H1 (cell line): ENCODE measurements at regions not wholly inside any gene's neighbourhood (a gene's known extent, or its start where the extent isn't known, plus 50 kb on each side); places are given as distances from the start of the nearest gene placed in this dataset.

Experiments
- CTCF ChIA-PET: fragments of 300-600 bp; sonication (Branson Sonifier 250); formaldehyde crosslinking; loops from one replicate; lab custom pipeline; 2021; ENCODE audit not compliant: partially characterized antibody; lab: Charles Lee
- POLR2A ChIA-PET: fragments of 300-600 bp; sonication (Branson Sonifier 250); formaldehyde crosslinking; loops from one replicate; lab custom pipeline; 2021; ENCODE audit warnings: inconsistent platforms; ENCODE audit not compliant: partially characterized antibody; lab: Charles Lee
- DNase-seq, 2 experiments: peaks; one replicate each; pipeline versions ENCODE4 v3.0.0 to v3.0.0-alpha.2; 2010 to 2022; ENCODE audit warnings: low spot score in 2 of 2, low read depth in 1 of 2, mixed read lengths in 1 of 2
- FAIRE-seq: peaks from 2 replicates; lab custom pipeline; 2011; peaks lifted over from hg19 to GRCh38; lab: Jason Lieb, UNC
- H2AFZ ChIP-seq: 2 replicates; pipeline ENCODE4 v1.8.1; 2012; ENCODE audit warnings: low read length, inconsistent platforms
- H2AK5ac ChIP-seq: 2 replicates; pipeline ENCODE4 v1.6.1; 2013; ENCODE audit warnings: low read depth, low read length
- H2BK120ac ChIP-seq: replicated peaks from 2 replicates; pipeline ENCODE3; 2013; ENCODE audit warnings: low read depth, low read length, inconsistent platforms
- H2BK12ac ChIP-seq: 2 replicates; pipeline ENCODE4 v1.6.1; 2013; ENCODE audit warnings: low read depth, low read length
- H2BK15ac ChIP-seq: 2 replicates; pipeline ENCODE4 v1.6.1; 2013; ENCODE audit warnings: low read length
- H2BK20ac ChIP-seq: 2 replicates; pipeline ENCODE4 v1.6.1; 2013; ENCODE audit warnings: low read length
- H2BK5ac ChIP-seq: 2 replicates; pipeline ENCODE4 v1.6.1; 2013; ENCODE audit warnings: low read depth, low read length
- H3K14ac ChIP-seq: 2 replicates; pipeline ENCODE4 v1.6.1; 2013; ENCODE audit warnings: inconsistent platforms; ENCODE audit not compliant: insufficient read length
- H3K18ac ChIP-seq: 2 replicates; pipeline ENCODE4 v1.6.1; 2013; ENCODE audit warnings: low read length; ENCODE audit errors: extremely low read depth
- H3K23ac ChIP-seq: 2 replicates; pipeline ENCODE4 v1.6.1; 2013; ENCODE audit warnings: inconsistent platforms; ENCODE audit not compliant: insufficient read length
- H3K23me2 ChIP-seq: 2 replicates; pipeline ENCODE4 v1.6.1; 2013; ENCODE audit warnings: low read depth, low read length
- H3K27ac ChIP-seq: 2 replicates; pipeline ENCODE4 v1.6.1; 2011; ENCODE audit warnings: low read depth, low read length, inconsistent platforms
- H3K27me3 ChIP-seq, 4 experiments: replicated peaks in 1 of 4; 1 replicate in 1 of 4; 2 replicates in 3 of 4; pipeline versions ENCODE4 v1.6.1 to v1.8.1; 2011 to 2013; ENCODE audit warnings: low read length in 3 of 4, mild to moderate bottlenecking in 3 of 4, inconsistent platforms in 2 of 4, mixed read lengths in 2 of 4, moderate library complexity in 1 of 4; ENCODE audit not compliant: control insufficient read depth in 3 of 4, insufficient read depth in 3 of 4; ENCODE audit errors: extremely low read depth in 1 of 4
- H3K36me3 ChIP-seq, 4 experiments: 2 replicates each; pipeline versions ENCODE4 v1.6.1 to v1.8.1; 2011 to 2013; ENCODE audit warnings: mild to moderate bottlenecking in 4 of 4, low read length in 3 of 4, moderate library complexity in 2 of 4, control low read depth in 1 of 4, inconsistent platforms in 1 of 4; ENCODE audit not compliant: insufficient read depth in 4 of 4, control insufficient read depth in 2 of 4
- H3K4ac ChIP-seq: replicated peaks from 2 replicates; pipeline ENCODE3; 2013; ENCODE audit warnings: low read length, low read depth, mixed read lengths, inconsistent platforms; ENCODE audit not compliant: insufficient read length
- H3K4me1 ChIP-seq, 4 experiments: replicated peaks in 1 of 4; 1 replicate in 1 of 4; 2 replicates in 3 of 4; pipeline versions ENCODE4 v1.6.1 to v1.8.1; 2011 to 2013; ENCODE audit warnings: low read length in 3 of 4, inconsistent platforms in 2 of 4, mixed read lengths in 1 of 4; ENCODE audit not compliant: insufficient read depth in 4 of 4, control insufficient read depth in 3 of 4
- H3K4me2 ChIP-seq, 2 experiments: 2 replicates each; pipeline versions ENCODE4 v1.6.1 to v1.8.1; 2011 to 2013; ENCODE audit warnings: low read depth in 2 of 2, low read length in 2 of 2, control low read depth in 1 of 2, inconsistent platforms in 1 of 2, mild to moderate bottlenecking in 1 of 2; ENCODE audit not compliant: insufficient read depth in 1 of 2
- H3K4me3 ChIP-seq, 4 experiments: fragments of 200-600, 300-600 bp in 1 of 4; sonication (generic), shearing (Covaris generic), sonication (Bioruptor Twin) in 1 of 4; 2 replicates each; pipeline versions ENCODE4 v1.5.1 to v1.8.1; 2011 to 2016; ENCODE audit warnings: low read length in 4 of 4, low read depth in 3 of 4, control low read depth in 2 of 4, inconsistent platforms in 2 of 4, mild to moderate bottlenecking in 2 of 4, mixed read lengths in 1 of 4, moderate library complexity in 1 of 4; ENCODE audit not compliant: insufficient read depth in 2 of 4; ENCODE audit errors: extremely low read depth in 1 of 4
- H3K56ac ChIP-seq: replicated peaks from 2 replicates; pipeline ENCODE3; 2013; ENCODE audit warnings: low read depth, mild to moderate bottlenecking, mixed read lengths, low read length, inconsistent platforms; ENCODE audit not compliant: insufficient read length
- H3K79me1 ChIP-seq: 2 replicates; pipeline ENCODE4 v1.6.1; 2013; ENCODE audit warnings: low read depth, low read length, control low read depth
- H3K79me2 ChIP-seq, 2 experiments: 2 replicates each; pipeline versions ENCODE4 v1.6.1 to v1.8.1; 2012 to 2013; ENCODE audit warnings: low read length in 2 of 2, mild to moderate bottlenecking in 2 of 2, inconsistent platforms in 1 of 2; ENCODE audit not compliant: insufficient read depth in 2 of 2, control insufficient read depth in 1 of 2
- H3K9ac ChIP-seq, 4 experiments: replicated peaks in 1 of 4; 1 replicate in 1 of 4; 2 replicates in 3 of 4; pipeline versions ENCODE4 v1.6.1 to v1.8.1; 2011 to 2013; ENCODE audit warnings: low read depth in 3 of 4, low read length in 3 of 4, control low read depth in 2 of 4, mild to moderate bottlenecking in 2 of 4, moderate library complexity in 2 of 4, inconsistent platforms in 1 of 4; ENCODE audit errors: extremely low read depth in 1 of 4
- H3K9me3 ChIP-seq, 2 experiments: 2 replicates each; pipeline versions ENCODE4 v1.6.1 to v1.8.1; 2012 to 2013; ENCODE audit warnings: mild to moderate bottlenecking in 2 of 2, moderate library complexity in 2 of 2, control low read depth in 1 of 2, inconsistent platforms in 1 of 2, low read depth in 1 of 2, low read length in 1 of 2, mixed read lengths in 1 of 2; ENCODE audit not compliant: insufficient read depth in 2 of 2
- H4K20me1 ChIP-seq, 2 experiments: replicated peaks in 1 of 2; 2 replicates each; pipeline versions ENCODE3 to v1.8.1; 2011 to 2013; ENCODE audit warnings: inconsistent platforms in 2 of 2, low read length in 2 of 2, mild to moderate bottlenecking in 1 of 2; ENCODE audit not compliant: insufficient read depth in 2 of 2, control insufficient read depth in 1 of 2
- H4K5ac ChIP-seq: 2 replicates; pipeline ENCODE4 v1.6.1; 2013; ENCODE audit warnings: low read length, low read depth, mixed read lengths, inconsistent platforms; ENCODE audit not compliant: insufficient read length
- H4K8ac ChIP-seq: 2 replicates; pipeline ENCODE4 v1.8.0; 2013; ENCODE audit warnings: mild to moderate bottlenecking, moderate library complexity, low read length, inconsistent platforms; ENCODE audit not compliant: insufficient read depth; ENCODE audit errors: extremely low read depth
- H4K91ac ChIP-seq: replicated peaks from 2 replicates; pipeline ENCODE3; 2013; ENCODE audit warnings: low read length, mixed read lengths, inconsistent platforms; ENCODE audit not compliant: insufficient read length
- BRCA1 ChIP-seq: IDR thresholded peaks from 2 replicates; pipeline ENCODE4 v1.6.1; 2012; ENCODE audit warnings: low read depth, low read length, improper control_type of control experiment
- EP300 ChIP-seq, 2 experiments: IDR thresholded peaks; 1 replicate in 1 of 2; 2 replicates in 1 of 2; pipeline ENCODE4 v1.6.1; 2011 to 2012; ENCODE audit warnings: low read depth in 2 of 2, low read length in 2 of 2, mild to moderate bottlenecking in 2 of 2, borderline replicate concordance in 1 of 2, inconsistent platforms in 1 of 2, moderate library complexity in 1 of 2
- KDM1A ChIP-seq: fragments of 200-600, 300-600 bp; sonication (generic); IDR thresholded peaks from 2 replicates; pipeline ENCODE4 v1.7.1; 2016; ENCODE audit warnings: mild to moderate bottlenecking, low read length, borderline replicate concordance
- MAFK ChIP-seq: IDR thresholded peaks from 2 replicates; pipeline ENCODE4 v1.6.1; 2012; ENCODE audit warnings: low read depth, mild to moderate bottlenecking, improper control_type of control experiment, low read length
- POU5F1 ChIP-seq: IDR thresholded peaks from 2 replicates; pipeline ENCODE4 v1.6.1; 2011; ENCODE audit warnings: low read depth, mild to moderate bottlenecking, low read length, moderate library complexity
- RNF2 ChIP-seq: fragments of 200-900, 300-1000 bp; sonication (generic); IDR thresholded peaks from 2 replicates; pipeline ENCODE4 v1.7.1; 2016; ENCODE audit warnings: borderline replicate concordance, low read depth, mild to moderate bottlenecking, antibody characterized with exemption, low read length; ENCODE audit not compliant: poor library complexity, severe bottlenecking; ENCODE audit errors: missing control alignments
- SP1 ChIP-seq: IDR thresholded peaks from 2 replicates; pipeline ENCODE4 v1.6.1; 2011; ENCODE audit warnings: low read depth, low read length
- WGBS, 2 experiments: shearing (Covaris generic) in 1 of 2; methylation state at CpG; one replicate each; pipeline versions ENCODE4 v1.1.6 to v1.1.7; 2013 to 2015; ENCODE audit warnings: low lambda C conversion rate in 2 of 2, mixed read lengths in 2 of 2, inconsistent platforms in 1 of 2, low coverage in 1 of 2, missing lambda C conversion rate in 1 of 2; ENCODE audit not compliant: insufficient replicate concordance in 2 of 2, insufficient coverage in 1 of 2, insufficient read length in 1 of 2; ENCODE audit errors: extremely low coverage in 1 of 2, missing lambda C conversion rate in 1 of 2; 5-methylcytosine and 5-hydroxymethylcytosine counted together

- H4K20me1 ChIP-seq = no peaks in the 10 kb centered on the region
- TF ChIP-seq RNF2 (no peak), POU5F1 (no peak), SP1 (no peak), MAFK (no peak), KDM1A (no peak), BRCA1 (no peak), EP300 (IDR thresholded peaks at IDR 0.05; ENCODE audit: borderline replicate concordance in 1 of 2, low read depth in 2 of 2, low read length in 2 of 2) (no peak)
- peaks cover 0 to 2% (median 0%) of the 10 kb centered on the region in 4 experiments; a peak in 1 of 7 replicates for H3K4me1 ChIP-seq
- no peak overlapping the region for H3K14ac ChIP-seq
- no peak for DNase-seq
- H2BK15ac ChIP-seq = no peak overlapping the region
- no peaks in the 10 kb centered on the region for H3K79me1 ChIP-seq
- no peaks in the 10 kb centered on the region for H3K79me2 ChIP-seq
- H3K18ac ChIP-seq = no peak overlapping the region
- H3K27ac ChIP-seq = no peak overlapping the region
- no peak overlapping the region for H3K4ac ChIP-seq
- no peak overlapping the region for H4K91ac ChIP-seq
- no peak overlapping the region for H2BK12ac ChIP-seq
- no peaks in the 10 kb centered on the region for H3K36me3 ChIP-seq
- H2BK20ac ChIP-seq = no peak overlapping the region
- H3K4me3 ChIP-seq = no peak overlapping the region
- POLR2A ChIA-PET = no interaction called here
- H4K5ac ChIP-seq = no peak overlapping the region
- WGBS, 2 experiments = 97% methylated on average over 3 of the region's 3 CpGs; no CpG with 5 or more reads in 1 of the 2 experiments
- no peak overlapping the region for H3K4me2 ChIP-seq
- no peak overlapping the region for H2AFZ ChIP-seq
- FAIRE-seq = no peak
- H3K23me2 ChIP-seq = no peaks in the 10 kb centered on the region
- no peak overlapping the region for H2AK5ac ChIP-seq
- CTCF ChIA-PET = interaction anchor here (0.9 to 2.8 kb wide), 3 partner anchors 10 to 17 kb away, joined by 3 to 10 read pairs (median 6); no protein-coding TSS in a partner anchor
- no peak overlapping the region for H3K23ac ChIP-seq
- no peaks in the 10 kb centered on the region for H3K9me3 ChIP-seq
- H2BK120ac ChIP-seq = no peak overlapping the region
- no peak overlapping the region for H2BK5ac ChIP-seq
- H3K27me3 ChIP-seq = no peaks in the 10 kb centered on the region
- no peak overlapping the region for H4K8ac ChIP-seq
- H3K9ac ChIP-seq = no peak overlapping the region
- H3K56ac ChIP-seq = no peak overlapping the region
Observed at GRCh38 chr5:68644971-68645370, 429.4 kb downstream of the PIK3R1 start.
